Fibroblast of skin of back (primary cell): ENCODE measurements at regions not wholly inside any gene's neighbourhood (a gene's known extent, or its start where the extent isn't known, plus 50 kb on each side); places are given as distances from the start of the nearest gene placed in this dataset.
A peak's percentile ranks its signal among the peaks of the same experiment; 100 is the strongest.

Source experiments
- DNase-seq: peaks from one replicate; pipeline ENCODE4 v3.0.0-alpha.2; 2013

DNA sequence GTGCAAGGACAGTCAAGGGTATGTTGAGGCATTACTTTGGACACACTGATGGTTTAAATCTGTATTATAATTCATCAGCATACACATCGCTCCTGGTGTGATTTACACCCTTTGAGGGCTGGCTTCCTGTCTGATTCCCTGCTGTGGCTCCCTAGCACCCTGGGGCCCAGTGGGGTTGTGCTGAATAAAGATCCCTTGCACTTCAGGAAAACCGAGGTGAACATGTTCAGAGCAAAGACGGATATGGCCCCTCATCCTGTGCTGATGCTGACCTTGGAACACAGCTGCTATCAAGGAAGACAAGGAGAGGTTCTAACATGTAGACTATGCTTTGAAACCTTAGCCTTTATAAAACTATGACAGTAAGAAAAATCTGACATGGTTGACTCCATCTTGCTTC lies 84.6 kb upstream of the UNC5B start:
- DNase-seq, result no peak

- DNase-seq, result no peak
Measured at GRCh38 chr10:71128311-71128980, 83.9 kb upstream of the UNC5B start.

- DNase-seq, result no peak
Measured at GRCh38 chr10:71131096-71131495, 81.3 kb upstream of the UNC5B start.

- DNase-seq, result no peak
Measured at GRCh38 chr10:71131508-71132088, 80.8 kb upstream of the UNC5B start.

GRCh38 chr10:71132321-71132810 lies 80.0 kb upstream of the UNC5B start:
- no peak for DNase-seq

- DNase-seq, result no peak
Measured at GRCh38 chr10:71133710-71134686, 78.4 kb upstream of the UNC5B start.

DNA sequence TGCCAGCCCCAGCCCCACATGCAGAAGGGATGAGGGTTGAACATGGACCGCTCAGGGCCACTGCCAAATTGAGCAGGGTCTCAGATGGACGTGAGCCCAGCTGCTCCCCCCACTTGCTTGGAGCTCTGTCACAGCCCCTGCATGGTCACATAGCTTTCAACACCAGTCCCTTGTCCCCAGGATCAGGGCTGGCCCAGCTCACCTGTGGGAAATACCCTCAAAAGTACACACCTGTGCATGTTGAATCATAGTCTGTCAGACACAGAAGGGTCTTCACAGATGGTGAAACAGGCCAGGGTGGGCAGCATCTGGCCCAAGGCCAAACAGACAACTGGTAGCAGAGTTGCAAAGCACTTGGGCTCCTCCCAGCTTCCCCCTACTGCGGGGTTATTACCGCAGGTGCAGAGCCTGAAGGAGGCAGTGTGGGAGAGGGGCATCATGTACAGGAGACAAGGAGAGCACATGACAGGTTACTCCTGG lies 77.6 kb upstream of the UNC5B start:
- no peak for DNase-seq

DNA sequence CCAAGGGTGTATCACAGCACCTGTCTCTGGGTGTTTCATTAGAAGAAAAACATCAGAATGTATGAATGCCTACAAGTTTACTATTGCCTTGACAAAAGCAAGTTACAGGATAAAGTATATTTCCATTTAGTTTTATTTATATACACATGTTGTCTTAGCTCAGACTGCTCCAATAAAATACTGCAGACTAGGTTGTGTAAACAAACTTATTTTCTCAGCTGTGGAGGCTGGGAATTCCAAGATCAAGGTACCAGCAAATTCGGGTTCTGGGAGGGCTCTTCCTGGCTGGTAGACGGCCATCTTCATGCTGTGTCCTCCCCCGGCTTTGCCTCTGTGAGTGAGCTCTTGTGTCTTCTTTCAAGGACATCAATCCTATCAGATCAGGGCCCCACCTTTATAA lies 77.1 kb upstream of the UNC5B start:
- DNase-seq, result no peak

GRCh38 chr10:71136036-71136721 lies 76.2 kb upstream of the UNC5B start:
- DNase-seq, result no peak

DNA sequence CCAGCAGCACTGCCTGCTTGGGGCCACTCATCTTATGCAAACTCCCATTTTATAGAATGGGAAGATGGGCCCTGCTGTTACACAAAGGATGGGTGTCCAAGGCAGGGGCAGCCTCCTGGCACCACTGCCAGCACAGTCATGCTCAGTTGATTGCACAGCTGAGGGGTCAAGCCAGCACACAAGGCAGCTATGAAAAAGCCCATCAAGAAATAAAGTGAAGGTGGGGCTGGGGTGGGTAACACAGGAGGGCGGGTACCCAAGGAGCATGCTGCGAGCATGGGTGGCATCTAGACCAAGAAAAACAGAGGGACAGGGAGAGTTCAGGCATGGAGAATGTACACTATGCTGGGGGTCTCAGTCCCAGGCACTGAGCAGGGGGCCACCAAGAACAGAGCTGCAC lies 74.7 kb upstream of the UNC5B start:
- DNase-seq, result no peak

DNA sequence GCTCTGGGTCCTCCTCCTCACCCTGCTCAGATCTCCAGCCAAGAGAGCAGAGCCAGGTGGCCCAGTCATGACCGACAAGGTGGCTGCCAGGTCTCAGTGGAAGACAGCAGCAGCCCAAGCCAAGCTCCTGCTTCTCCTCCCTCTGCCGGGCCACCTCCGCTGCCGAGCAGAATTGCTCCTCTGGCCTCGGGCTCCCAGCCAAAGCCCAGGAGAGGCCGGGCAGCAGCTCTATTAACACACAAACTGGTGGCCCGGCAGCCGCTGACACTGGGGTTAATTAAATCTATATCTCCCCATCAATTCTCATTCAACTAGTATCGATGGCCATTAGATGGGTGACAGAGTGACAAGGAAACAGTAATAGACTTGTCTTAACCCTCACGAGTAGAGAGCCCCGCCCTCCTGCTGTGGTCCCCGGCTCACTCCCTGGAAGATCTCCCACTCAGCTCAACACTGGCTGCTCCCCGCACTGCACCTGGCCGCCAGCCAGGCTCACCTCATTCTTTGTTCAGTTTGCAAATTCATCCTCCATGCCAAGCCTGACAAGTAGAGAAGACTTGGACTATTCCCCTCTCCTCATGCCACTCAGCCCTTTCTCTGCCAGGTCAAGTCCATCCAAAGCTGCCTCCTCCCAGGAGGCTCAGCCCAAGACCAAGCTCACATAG lies 74.1 kb upstream of the UNC5B start:
- no peak for DNase-seq

DNA sequence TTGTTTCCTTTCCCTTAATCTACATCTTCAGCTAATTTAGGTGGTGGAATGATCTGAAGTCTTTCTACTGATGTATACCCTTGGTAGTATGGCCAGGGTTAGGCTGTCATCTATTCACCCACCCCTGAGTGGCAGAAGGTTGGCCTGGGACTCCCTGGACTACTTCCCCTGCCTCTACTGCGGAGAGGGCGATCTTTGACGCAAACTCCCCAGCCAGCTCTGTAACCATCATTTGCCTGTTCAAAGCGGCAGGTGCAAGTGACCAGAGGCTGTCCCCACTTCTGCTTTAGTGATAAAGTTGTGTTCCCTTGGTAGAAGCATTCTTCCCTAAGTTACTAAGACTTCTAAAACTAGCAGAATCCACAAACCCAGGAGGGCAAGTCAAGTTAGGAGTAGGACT lies 70.8 kb upstream of the UNC5B start:
- no peak for DNase-seq

DNA sequence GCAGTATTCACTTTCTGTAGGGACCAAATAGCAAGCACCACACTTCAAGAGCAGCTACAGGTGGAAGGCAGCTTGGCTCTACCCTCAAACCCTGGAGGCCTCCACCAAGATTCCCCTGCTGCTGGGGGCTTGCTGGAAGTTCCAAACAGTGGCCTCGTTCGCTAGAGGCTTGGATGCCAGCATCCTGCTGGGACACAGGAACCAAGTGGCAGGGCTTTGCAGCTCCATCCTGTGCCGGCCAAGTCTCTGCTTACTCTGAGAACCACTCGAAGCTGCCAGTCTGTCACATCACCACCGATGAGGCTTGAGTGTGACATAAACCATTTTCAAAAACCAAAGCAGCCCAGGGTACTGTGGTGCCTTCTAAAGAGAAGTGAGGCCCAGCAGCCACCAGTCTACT lies 69.2 kb upstream of the UNC5B start:
- no peak for DNase-seq

DNA sequence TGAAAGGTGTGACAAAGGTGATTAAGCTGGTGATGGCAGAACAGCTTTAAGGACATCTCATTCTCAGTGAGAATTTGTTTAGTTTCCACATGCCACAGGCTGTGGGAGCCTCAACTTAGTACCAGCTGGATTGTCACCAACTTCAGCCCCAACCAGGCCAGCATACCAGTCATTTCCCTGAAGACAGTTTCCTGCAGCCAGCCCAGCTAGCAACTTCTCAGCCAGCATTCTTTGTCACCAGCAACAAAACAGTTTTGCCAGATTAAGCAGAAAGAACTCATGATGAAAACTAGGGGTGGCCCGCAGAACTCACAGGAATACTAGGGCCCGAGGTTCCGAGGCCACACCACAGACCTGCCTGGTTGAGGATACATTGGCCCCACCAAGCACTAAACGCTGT lies 68.8 kb upstream of the UNC5B start:
- DNase-seq, result no peak

- no peak for DNase-seq
Measured at GRCh38 chr10:71144824-71145223, 67.5 kb upstream of the UNC5B start.

DNA sequence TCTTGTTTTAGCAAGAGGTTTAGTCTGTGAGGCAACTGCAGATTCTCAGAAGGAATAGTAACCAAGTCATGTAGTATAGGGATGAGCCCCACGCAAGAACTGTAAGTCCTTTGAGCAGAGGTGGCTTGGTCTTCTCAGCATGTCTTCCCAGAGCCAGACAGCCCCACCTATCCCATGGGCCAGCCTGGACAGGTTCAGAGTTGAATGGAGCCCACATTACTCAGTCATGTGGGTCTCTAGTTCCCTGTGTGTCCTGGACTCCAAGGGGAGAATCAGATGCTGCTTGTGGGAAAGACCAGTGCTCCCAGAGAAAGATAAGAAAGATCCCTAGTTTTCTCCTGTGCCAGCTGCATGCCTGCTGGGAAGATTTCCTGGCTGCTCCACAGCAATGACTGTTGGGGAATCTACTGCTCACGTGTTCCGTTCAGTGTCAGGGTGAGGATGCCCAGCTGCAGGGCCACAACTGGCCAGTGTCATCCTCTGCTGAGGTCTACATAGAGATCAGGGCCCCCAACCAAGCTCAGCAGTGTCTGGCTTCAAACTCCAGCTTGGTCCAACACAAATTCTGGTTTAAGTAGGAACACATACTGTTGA lies 66.9 kb upstream of the UNC5B start:
- no peak for DNase-seq

DNA sequence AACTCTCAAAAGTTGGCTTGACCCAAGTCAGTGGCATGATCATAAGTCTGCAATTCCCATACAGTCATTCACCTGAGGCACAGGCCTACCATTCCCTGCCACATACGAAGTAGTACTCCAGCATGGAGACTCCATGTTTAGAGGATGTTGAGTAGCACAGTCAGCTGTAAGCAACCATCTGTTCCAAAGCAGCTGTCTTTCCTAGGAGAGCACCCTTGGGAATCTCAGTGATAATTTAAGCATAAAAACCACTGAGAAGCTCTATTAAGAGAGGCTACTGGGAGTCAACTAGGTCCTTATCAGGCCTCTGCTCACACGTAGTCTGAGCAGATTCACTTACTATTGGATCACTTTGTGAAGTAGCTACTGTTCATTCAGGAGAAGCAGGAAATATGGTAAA lies 61.6 kb upstream of the UNC5B start:
- DNase-seq, result no peak

GRCh38 chr10:71152043-71152442 lies 60.3 kb upstream of the UNC5B start:
- no peak for DNase-seq

GRCh38 chr10:71156436-71156835 lies 55.9 kb upstream of the UNC5B start:
- DNase-seq, result peak; percentile 1

DNA sequence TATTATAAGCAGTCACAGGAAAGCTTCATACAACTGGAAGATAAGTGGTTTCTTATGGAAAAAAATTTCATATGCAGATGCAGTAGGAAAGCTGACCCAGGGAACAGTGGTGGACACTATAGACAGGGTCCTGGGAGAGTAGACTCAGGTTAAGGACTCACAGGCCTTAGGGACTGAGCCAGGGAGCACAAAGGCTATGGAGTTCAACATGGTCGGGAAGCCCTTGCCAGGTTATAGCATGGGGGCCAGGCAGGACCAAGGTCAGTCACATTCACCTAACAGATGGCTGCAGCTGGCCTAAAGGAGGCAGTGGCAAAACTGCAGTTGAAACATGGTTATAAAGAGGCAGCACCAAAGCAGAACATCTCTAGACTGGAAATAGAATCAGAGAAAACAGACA lies 54.9 kb upstream of the UNC5B start:
- no peak for DNase-seq

- DNase-seq, result no peak
Measured at GRCh38 chr10:71158251-71158650, 54.1 kb upstream of the UNC5B start.

DNA sequence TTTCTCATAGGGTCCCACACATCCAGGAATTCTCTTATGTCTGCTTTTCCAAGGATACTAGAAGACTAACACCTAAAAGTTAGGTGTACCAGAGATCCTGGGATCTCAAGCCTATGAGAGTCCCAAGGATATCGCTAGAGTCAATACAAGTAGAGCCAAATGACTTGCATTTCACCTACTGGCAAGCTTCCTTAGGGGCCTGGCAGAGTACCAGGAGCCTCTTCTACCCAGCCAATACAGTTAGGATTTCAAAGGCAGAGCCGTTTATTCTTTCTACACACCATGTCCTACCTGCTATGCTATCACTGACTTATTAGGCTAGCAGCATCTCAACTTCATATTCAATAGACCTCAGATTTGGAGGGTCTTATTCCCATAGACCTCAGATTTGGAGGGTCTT lies 53.5 kb upstream of the UNC5B start:
- no peak for DNase-seq
